ENCODE measurements at regions not wholly inside any gene's neighbourhood (a gene's known extent, or its start where the extent isn't known, plus 50 kb on each side); places are given as distances from the start of the nearest gene placed in this dataset.

DNA sequence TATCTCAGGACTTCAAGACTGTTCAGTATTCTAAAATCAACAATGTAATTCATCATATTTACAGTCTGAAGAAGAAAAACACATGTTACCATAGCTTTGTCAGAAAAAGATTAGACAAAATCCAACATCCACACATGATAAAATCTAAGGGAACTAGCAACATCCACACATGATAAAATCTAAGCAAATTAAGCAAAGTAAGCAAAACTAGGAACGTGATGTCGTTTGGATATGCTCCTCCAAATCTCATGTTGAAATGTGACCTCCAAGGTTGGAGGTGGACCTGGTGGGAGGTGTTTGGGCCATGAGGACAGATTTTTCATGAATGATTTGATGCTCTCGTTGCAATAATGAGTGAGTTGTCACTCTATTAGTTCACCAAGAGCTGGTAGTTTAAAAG is 717.3 kb upstream of the HS6ST1 start:
- no peak for TF ChIP-seq POLR2A (IDR thresholded peaks at IDR 0.05; ENCODE audit: low read depth, low read length)
- TF ChIP-seq TAF1 (IDR thresholded peaks at IDR 0.05; ENCODE audit: low read depth, low read length), result no peak
- no peak for TF ChIP-seq POLR2AphosphoS5 (IDR thresholded peaks at IDR 0.05; ENCODE audit: low read depth, low read length)
